Fibroblast of the aortic adventitia (primary cell): ENCODE measurements at regions not wholly inside any gene's neighbourhood (a gene's known extent, or its start where the extent isn't known, plus 50 kb on each side); places are given as distances from the start of the nearest gene placed in this dataset.

Source experiments
- DNase-seq: peaks from one replicate; pipeline ENCODE4 v3.0.0-alpha.2; 2010; ENCODE audit warnings: low read depth
- H3K4me3 ChIP-seq: 2 replicates; pipeline ENCODE4 v1.5.1; 2011; ENCODE audit warnings: low read depth, mild to moderate bottlenecking, control low read depth, low read length, moderate library complexity
- TF ChIP-seq, protein P1 (sequence below): IDR thresholded peaks from 2 replicates; pipeline ENCODE4 v1.5.1; 2011; ENCODE audit warnings: mild to moderate bottlenecking, low read length, control low read depth, inconsistent platforms; ENCODE audit not compliant: insufficient read depth

GRCh38 chr12:58583940-58584339 is 336.4 kb downstream of the LRIG3 start:
- DNase-seq, result peak; percentile 28

GRCh38 chr12:58584880-58585279 is 335.4 kb downstream of the LRIG3 start:
- no peak overlapping the region for H3K4me3 ChIP-seq
- peak; percentile 80 for DNase-seq
- TF ChIP-seq, protein P1, sequence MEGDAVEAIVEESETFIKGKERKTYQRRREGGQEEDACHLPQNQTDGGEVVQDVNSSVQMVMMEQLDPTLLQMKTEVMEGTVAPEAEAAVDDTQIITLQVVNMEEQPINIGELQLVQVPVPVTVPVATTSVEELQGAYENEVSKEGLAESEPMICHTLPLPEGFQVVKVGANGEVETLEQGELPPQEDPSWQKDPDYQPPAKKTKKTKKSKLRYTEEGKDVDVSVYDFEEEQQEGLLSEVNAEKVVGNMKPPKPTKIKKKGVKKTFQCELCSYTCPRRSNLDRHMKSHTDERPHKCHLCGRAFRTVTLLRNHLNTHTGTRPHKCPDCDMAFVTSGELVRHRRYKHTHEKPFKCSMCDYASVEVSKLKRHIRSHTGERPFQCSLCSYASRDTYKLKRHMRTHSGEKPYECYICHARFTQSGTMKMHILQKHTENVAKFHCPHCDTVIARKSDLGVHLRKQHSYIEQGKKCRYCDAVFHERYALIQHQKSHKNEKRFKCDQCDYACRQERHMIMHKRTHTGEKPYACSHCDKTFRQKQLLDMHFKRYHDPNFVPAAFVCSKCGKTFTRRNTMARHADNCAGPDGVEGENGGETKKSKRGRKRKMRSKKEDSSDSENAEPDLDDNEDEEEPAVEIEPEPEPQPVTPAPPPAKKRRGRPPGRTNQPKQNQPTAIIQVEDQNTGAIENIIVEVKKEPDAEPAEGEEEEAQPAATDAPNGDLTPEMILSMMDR, result no peak

More at GRCh38 chr12:58583940-58584339, 336.4 kb downstream of the LRIG3 start:
- TF ChIP-seq, protein P1, result no peak
- H3K4me3 ChIP-seq, result no peak overlapping the region

- DNase-seq, result no peak
- TF ChIP-seq, protein P1, result no peak
- H3K4me3 ChIP-seq, result no peak overlapping the region
Measured at GRCh38 chr12:58586762-58587161, 333.5 kb downstream of the LRIG3 start.

DNA sequence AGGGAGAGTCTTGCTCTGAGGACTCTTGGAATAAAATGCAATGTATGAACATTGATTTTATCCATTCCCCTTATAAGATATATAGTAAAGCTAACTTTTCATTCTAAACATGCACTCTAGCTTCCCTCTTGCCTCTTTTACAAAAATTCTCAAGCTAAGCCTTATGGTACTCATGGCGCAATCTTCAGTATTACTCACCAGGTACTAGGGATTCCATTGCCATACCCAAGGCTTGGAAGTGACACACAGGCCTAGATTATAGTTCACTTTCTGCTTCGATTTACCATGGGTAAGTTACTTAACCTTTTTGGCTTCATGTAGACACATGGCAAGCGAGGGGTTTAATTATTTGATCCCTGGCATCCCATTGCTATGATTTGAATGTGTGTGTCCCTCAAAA is 331.5 kb downstream of the LRIG3 start:
- H3K4me3 ChIP-seq, result no peak overlapping the region
- TF ChIP-seq, protein P1, result no peak
- DNase-seq, result peak; percentile 44

DNA sequence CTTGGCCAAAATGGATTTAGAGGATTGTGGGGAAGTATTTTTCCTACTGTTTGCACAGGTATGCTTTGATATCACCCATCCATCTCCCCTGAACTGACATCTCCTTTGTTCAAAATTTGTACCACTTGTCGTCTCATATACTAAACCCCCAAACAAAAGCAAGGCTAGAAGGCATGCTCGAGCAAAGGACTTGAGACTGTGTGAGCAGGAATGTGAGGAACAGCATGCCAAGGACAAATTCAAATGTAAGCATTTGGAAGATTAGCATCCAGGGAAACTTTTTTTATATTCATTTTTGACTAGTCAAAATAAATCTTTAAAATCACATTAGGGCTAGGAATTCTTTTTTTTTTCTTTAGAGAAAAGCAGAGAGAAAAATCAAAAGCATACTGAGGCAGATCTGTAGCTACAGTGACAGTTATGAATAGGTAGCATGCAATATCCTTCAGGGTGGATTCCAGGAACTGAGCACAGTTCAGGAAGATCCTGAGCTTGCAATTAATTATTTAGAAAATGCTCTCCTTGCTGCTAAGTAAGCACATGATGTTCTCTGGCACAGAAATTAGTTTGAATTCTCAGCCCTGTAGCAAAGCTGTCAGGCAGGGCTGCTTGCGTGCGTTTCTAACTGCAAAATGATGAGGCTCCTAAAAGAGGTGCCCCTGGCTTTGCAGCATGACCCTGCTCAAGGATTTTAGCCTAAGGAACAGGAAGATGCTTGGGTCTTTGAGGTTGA is 327.7 kb downstream of the LRIG3 start:
- TF ChIP-seq, protein P1, result no peak
- H3K4me3 ChIP-seq, result no peak overlapping the region
- peak; percentile 32 for DNase-seq

- H3K4me3 ChIP-seq, result no peak overlapping the region
- peak; percentile 35 for DNase-seq
Measured at GRCh38 chr12:58593557-58594304, 326.6 kb downstream of the LRIG3 start.

More at GRCh38 chr12:58593557-58594304, 326.6 kb downstream of the LRIG3 start:
- TF ChIP-seq, protein P1, result no peak
